Vagina (tissue), 2 donors: ENCODE measurements at regions not wholly inside any gene's neighbourhood (a gene's known extent, or its start where the extent isn't known, plus 50 kb on each side); places are given as distances from the start of the nearest gene placed in this dataset.

ENCODE experiments used
- DNase-seq, 2 donors: peaks; one replicate each; pipeline ENCODE4 v3.0.0-alpha.2; 2017; ENCODE audit errors: extremely low spot score in 2 of 2
- H3K27ac ChIP-seq: fragments of 200-600 bp; sonication (generic); one replicate; pipeline ENCODE4 v1.5.1; 2019
- H3K27me3 ChIP-seq: fragments of 200-600 bp; sonication (generic); one replicate; pipeline ENCODE4 v1.5.1; 2019
- H3K36me3 ChIP-seq, 2 donors: fragments of 200-600 bp; sonication (generic); one replicate each; pipeline ENCODE4 v1.5.1; 2017 to 2019
- H3K4me1 ChIP-seq: fragments of 200-600 bp; sonication (generic); one replicate; pipeline ENCODE4 v1.5.1; 2019
- H3K4me3 ChIP-seq, 2 donors: fragments of 200-600 bp; sonication (generic); 1 replicate in 1 of 2; 2 replicates in 1 of 2; pipeline ENCODE4 v1.5.1; 2016 to 2019
- H3K9me3 ChIP-seq: fragments of 200-600 bp; sonication (generic); one replicate; pipeline ENCODE4 v1.5.1; 2019
- CTCF ChIP-seq, 3 experiments: fragments of 450-650 bp in 2 of 3; fragments of 200-600 bp in 1 of 3; sonication (generic) in 1 of 3; IDR thresholded peaks; one replicate each; pipeline ENCODE4 v1.5.1; 2017 to 2019; ENCODE audit warnings: antibody characterized with exemption in 3 of 3, mild to moderate bottlenecking in 2 of 3, moderate library complexity in 2 of 3
- POLR2A ChIP-seq, 2 donors: fragments of 450-650 bp; IDR thresholded peaks; one replicate each; pipeline ENCODE4 v1.6.1; 2017; ENCODE audit warnings: antibody characterized with exemption in 2 of 2, mild to moderate bottlenecking in 2 of 2, moderate library complexity in 2 of 2
- POLR2AphosphoS5 ChIP-seq, 2 donors: sonication (generic); formaldehyde crosslinking; IDR thresholded peaks; one replicate each; pipeline ENCODE4 v1.9.0; 2017; ENCODE audit warnings: antibody characterized with exemption in 2 of 2, mild to moderate bottlenecking in 2 of 2, low read depth in 1 of 2; ENCODE audit not compliant: insufficient read depth in 1 of 2
- intact Hi-C: fragments of 100-400 bp; cut with DNase I; formaldehyde crosslinking; loops from one replicate; pipeline ENCODE4 v1.15.1; 2023

GRCh38 chr1:81023187-81023724, 777.5 kb upstream of the ADGRL2 start:
- no peaks in the 10 kb centered on the region for H3K9me3 ChIP-seq
- DNase-seq: no peak
- no peaks in the 10 kb centered on the region for H3K36me3 ChIP-seq
- H3K4me1 ChIP-seq: no peaks in the 10 kb centered on the region
- H3K27me3 ChIP-seq: no peaks in the 10 kb centered on the region
- no peak overlapping the region for H3K27ac ChIP-seq
- H3K4me3 ChIP-seq: no peak overlapping the region
- no peak for TF ChIP-seq CTCF (IDR thresholded peaks at IDR 0.05)
- TF ChIP-seq POLR2AphosphoS5 (IDR thresholded peaks at IDR 0.05; ENCODE audit: insufficient read depth in 1 of 2, low read depth in 1 of 2): no peak
- TF ChIP-seq POLR2A (IDR thresholded peaks at IDR 0.05): no peak
- intact Hi-C loops: no loop called here

DNA sequence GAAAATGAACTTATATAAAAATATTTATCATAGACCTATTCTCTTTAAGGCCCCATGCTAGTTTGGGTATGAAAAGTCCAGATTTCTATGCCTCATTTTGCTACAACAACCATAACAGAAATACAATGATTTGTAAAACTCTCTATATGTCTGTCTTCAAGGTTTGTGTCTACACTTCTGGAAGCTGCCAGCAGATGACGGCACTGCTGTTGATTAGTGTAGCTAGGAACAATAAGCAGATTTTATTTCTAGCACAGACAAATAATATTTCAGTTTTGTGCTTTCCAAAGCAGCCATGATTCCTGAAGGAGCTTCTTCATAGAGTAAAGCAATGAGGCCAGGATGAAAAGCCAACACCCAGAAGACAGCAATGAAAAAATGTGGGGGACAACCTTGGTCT, 779.6 kb upstream of the ADGRL2 start:
- H3K4me3 ChIP-seq: no peak overlapping the region
- intact Hi-C loops: no loop called here
- DNase-seq: no peak
- no peaks in the 10 kb centered on the region for H3K27me3 ChIP-seq
- H3K27ac ChIP-seq: no peak overlapping the region
- H3K9me3 ChIP-seq: no peaks in the 10 kb centered on the region
- no peaks in the 10 kb centered on the region for H3K36me3 ChIP-seq
- H3K4me1 ChIP-seq: no peaks in the 10 kb centered on the region
- TF ChIP-seq CTCF (IDR thresholded peaks at IDR 0.05) (no peak), POLR2A (IDR thresholded peaks at IDR 0.05) (no peak), POLR2AphosphoS5 (IDR thresholded peaks at IDR 0.05; ENCODE audit: insufficient read depth in 1 of 2, low read depth in 1 of 2) (no peak)

DNA sequence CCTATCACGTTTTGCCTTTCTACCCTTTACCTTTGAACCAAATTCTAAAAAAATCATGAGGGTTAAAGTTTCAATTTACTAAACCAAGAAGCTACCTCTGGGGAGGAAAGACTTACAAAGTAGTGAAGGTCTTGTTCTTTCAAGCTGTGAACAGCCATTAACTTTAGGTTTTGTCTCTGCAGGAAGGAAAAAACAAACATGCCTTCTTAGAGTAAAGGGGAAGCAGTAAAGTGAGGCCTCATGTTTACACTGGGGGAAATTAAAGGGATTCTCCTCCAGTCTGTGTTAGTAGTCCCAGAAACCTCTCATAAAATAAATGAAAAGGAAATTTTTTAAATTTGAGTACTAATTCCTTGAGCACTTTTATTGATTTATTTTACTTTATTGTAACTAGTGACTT, 780.2 kb upstream of the ADGRL2 start:
- no peaks in the 10 kb centered on the region for H3K9me3 ChIP-seq
- intact Hi-C loops: no loop called here
- DNase-seq: no peak
- H3K27me3 ChIP-seq: no peaks in the 10 kb centered on the region
- no peak overlapping the region for H3K27ac ChIP-seq
- TF ChIP-seq POLR2AphosphoS5 (IDR thresholded peaks at IDR 0.05; ENCODE audit: insufficient read depth in 1 of 2, low read depth in 1 of 2): no peak
- TF ChIP-seq CTCF (IDR thresholded peaks at IDR 0.05): no peak
- TF ChIP-seq POLR2A (IDR thresholded peaks at IDR 0.05): no peak
- no peak overlapping the region for H3K4me3 ChIP-seq
- H3K36me3 ChIP-seq: no peaks in the 10 kb centered on the region
- no peaks in the 10 kb centered on the region for H3K4me1 ChIP-seq

- Histone ChIP-seq H3K27me3 (no peaks in the 10 kb centered on the region), H3K9me3 (no peaks in the 10 kb centered on the region), H3K4me3 (no peak overlapping the region), H3K27ac (no peak overlapping the region), H3K4me1 (no peaks in the 10 kb centered on the region), H3K36me3 (no peaks in the 10 kb centered on the region)
- intact Hi-C loops: no loop called here
- TF ChIP-seq POLR2AphosphoS5 (IDR thresholded peaks at IDR 0.05; ENCODE audit: insufficient read depth in 1 of 2, low read depth in 1 of 2) (no peak), POLR2A (IDR thresholded peaks at IDR 0.05) (no peak), CTCF (IDR thresholded peaks at IDR 0.05) (no peak)
- DNase-seq: no peak
Observed at GRCh38 chr1:81010126-81010525, 790.6 kb upstream of the ADGRL2 start.

DNA sequence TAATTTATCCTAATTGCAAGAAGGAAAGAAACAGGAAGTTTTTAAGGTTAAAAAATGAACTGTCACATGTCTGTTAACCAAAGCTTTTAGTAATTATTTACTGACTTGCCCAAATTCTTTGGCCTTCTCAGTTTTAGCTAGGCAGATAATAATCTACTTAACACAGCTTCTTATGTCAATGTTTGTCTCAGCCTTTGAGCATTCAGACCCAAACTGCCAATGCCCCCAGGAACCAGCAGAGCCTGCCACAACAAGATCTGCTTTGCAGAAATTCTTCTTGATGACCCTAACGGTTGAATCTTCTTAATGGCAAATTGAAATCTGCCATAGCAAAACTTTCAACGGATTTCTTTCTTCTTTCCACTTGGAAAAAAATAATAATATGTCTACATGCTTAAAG, 792.4 kb upstream of the ADGRL2 start:
- Histone ChIP-seq H3K4me3 (no peak overlapping the region), H3K27me3 (no peaks in the 10 kb centered on the region)

More for the DNA sequence above, 792.4 kb upstream of the ADGRL2 start:
- TF ChIP-seq POLR2AphosphoS5 (IDR thresholded peaks at IDR 0.05; ENCODE audit: insufficient read depth in 1 of 2, low read depth in 1 of 2) (no peak), CTCF (IDR thresholded peaks at IDR 0.05) (no peak), POLR2A (IDR thresholded peaks at IDR 0.05) (no peak)
- Histone ChIP-seq H3K4me1 (no peaks in the 10 kb centered on the region), H3K27ac (no peak overlapping the region), H3K36me3 (no peaks in the 10 kb centered on the region), H3K9me3 (no peaks in the 10 kb centered on the region)
- DNase-seq: no peak
- intact Hi-C loops: no loop called here
